Heart left ventricle (tissue), 16 donors: ENCODE measurements at regions not wholly inside any gene's neighbourhood (a gene's known extent, or its start where the extent isn't known, plus 50 kb on each side); places are given as distances from the start of the nearest gene placed in this dataset.

Experiments used
- ATAC-seq, 4 donors: fragments of 200-7000 bp; cut with Tn5 transposase; one replicate each; pipeline ENCODE4 v1.9.1; 2020 to 2022; ENCODE audit warnings: moderate library complexity in 4 of 4, mild to moderate bottlenecking in 3 of 4, moderate number of reproducible peaks in 1 of 4
- DNase-seq, 5 donors: peaks; one replicate each; pipeline ENCODE4 v3.0.0-alpha.2; 2020
- H3K27ac ChIP-seq, 12 donors: fragments of 200-600 bp; sonication (generic) in 4 of 12; one replicate each; pipeline versions ENCODE4 v1.5.0 to v1.8.0; 2016 to 2022; ENCODE audit warnings: mild to moderate bottlenecking in 2 of 12
- H3K27me3 ChIP-seq, 9 donors: fragments of 200-600 bp; sonication (generic) in 2 of 9; one replicate each; pipeline versions ENCODE4 v1.5.1 to v1.8.0; 2016 to 2022; ENCODE audit warnings: mild to moderate bottlenecking in 3 of 9
- H3K36me3 ChIP-seq, 9 donors: fragments of 200-600 bp; sonication (generic) in 2 of 9; one replicate each; pipeline versions ENCODE4 v1.5.0 to v1.8.0; 2018 to 2022; ENCODE audit warnings: mild to moderate bottlenecking in 2 of 9
- H3K4me1 ChIP-seq, 12 donors: fragments of 200-600 bp; sonication (generic) in 4 of 12; one replicate each; pipeline versions ENCODE4 v1.5.0 to v1.8.0; 2016 to 2022; ENCODE audit warnings: mild to moderate bottlenecking in 3 of 12
- H3K4me3 ChIP-seq, 12 donors: fragments of 200-600 bp; sonication (generic) in 4 of 12; one replicate each; pipeline versions ENCODE4 v1.5.0 to v1.8.0; 2017 to 2022; ENCODE audit warnings: mild to moderate bottlenecking in 9 of 12, moderate library complexity in 4 of 12
- H3K9me3 ChIP-seq, 12 donors: fragments of 200-600 bp; sonication (generic) in 4 of 12; one replicate each; pipeline versions ENCODE4 v1.5.0 to v1.8.0; 2016 to 2022; ENCODE audit warnings: mild to moderate bottlenecking in 1 of 12
- POLR2A ChIP-seq, 2 donors: fragments of 450-650 bp; IDR thresholded peaks; one replicate each; pipeline ENCODE4 v1.6.1; 2017; ENCODE audit warnings: antibody characterized with exemption in 2 of 2, mild to moderate bottlenecking in 2 of 2, moderate library complexity in 2 of 2
- WGBS, 4 donors: extraction: QIAGEN DNeasy Blood & Tissue Kit in 2 of 4; methylation state at CpG; one replicate each; pipeline versions ENCODE4 v1.1.5 to v1.1.7; 2013 to 2018; 5-methylcytosine and 5-hydroxymethylcytosine counted together
- intact Hi-C, 10 donors: fragments of 100-400 bp; cut with DNase I; formaldehyde crosslinking; loops; one replicate each; pipeline versions ENCODE4 v1.11.1 to v1.14.2; 2022
- TF ChIP-seq, protein P1 (sequence below), 12 donors: fragments of 200-600 bp; sonication (generic) in 4 of 12; IDR thresholded peaks; one replicate each; pipeline versions ENCODE4 v1.5.0 to v1.8.0; 2018 to 2022; ENCODE audit warnings: antibody characterized with exemption in 12 of 12, mild to moderate bottlenecking in 5 of 12
- donor health status: ischemic (EF 13 %, LVEDD 7.1; RV severe dilation, severe dysfunction).
- donor health status: healthy with polysubstance abuse.
- donor health status: DM: no; HTN: yes; CAD: no.
- donor health status: DM: no; HTN: no; CAD: no.
- donor health status: ischemic (EF 25% LVEDD 6.9; RV normal size, moderate dysfunction).
- donor health status: ischemic (EF 25% LVEDD 5.7; RV mildly dilated, moderate dysfunction).
- donor health status: healthy.
- donor health status: DM: yes; HTN: yes; CAD: no.
- donor health status: ischemic (EF 35%, LVEDD 5.7; RV mildly dilated, moderate dysfunction).
- donor health status: nonischemic (EF 11% LVEDD 7.7; RV severe dilation, severe dysfunction).
- donor health status: DM: yes; HTN: yes; CAD: no.
- donor health status: PGD.
- donor health status: ischemic (EF 29% LVEDD 5.4; RV normal size, mild dysfunction).
- donor health status: nonischemic (EF 23%, LVEDD 6.1; RV moderate dilation, normal function).

DNA sequence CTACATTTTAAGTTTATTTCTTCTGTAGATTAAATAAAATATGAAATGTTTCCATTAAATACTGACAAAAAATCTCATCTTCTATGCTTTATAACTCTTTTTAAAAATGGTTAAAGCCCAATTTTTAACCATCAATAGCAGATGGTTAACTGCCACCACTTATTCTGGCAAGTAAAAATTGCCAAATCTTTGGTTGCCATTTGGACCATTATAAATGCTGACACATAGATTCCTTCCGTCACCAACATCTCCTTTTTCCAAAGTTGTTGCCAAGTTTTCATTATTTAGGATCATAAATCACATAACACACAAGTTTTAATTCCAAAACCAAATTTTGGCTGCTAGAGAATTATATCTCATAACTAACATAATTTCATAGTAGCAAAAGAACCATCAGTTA, 1614.3 kb downstream of the REEP3 start:
- Histone ChIP-seq H3K9me3 (peaks cover 0 to 2% (median 0%) of the 10 kb centered on the region in 12 donors), H3K4me1 (no peaks in the 10 kb centered on the region), H3K27me3 (no peaks in the 10 kb centered on the region), H3K27ac (no peak overlapping the region), H3K36me3 (no peaks in the 10 kb centered on the region), H3K4me3 (no peak overlapping the region)
- WGBS, 4 donors, result 65 to 81% (median 79%) methylated on average over 1 of the region's 1 CpG
- intact Hi-C loops, result no loop called here
- DNase-seq (no peak), ATAC-seq (no peak)
- no peak for TF ChIP-seq POLR2A (IDR thresholded peaks at IDR 0.05)
- TF ChIP-seq, protein P1, sequence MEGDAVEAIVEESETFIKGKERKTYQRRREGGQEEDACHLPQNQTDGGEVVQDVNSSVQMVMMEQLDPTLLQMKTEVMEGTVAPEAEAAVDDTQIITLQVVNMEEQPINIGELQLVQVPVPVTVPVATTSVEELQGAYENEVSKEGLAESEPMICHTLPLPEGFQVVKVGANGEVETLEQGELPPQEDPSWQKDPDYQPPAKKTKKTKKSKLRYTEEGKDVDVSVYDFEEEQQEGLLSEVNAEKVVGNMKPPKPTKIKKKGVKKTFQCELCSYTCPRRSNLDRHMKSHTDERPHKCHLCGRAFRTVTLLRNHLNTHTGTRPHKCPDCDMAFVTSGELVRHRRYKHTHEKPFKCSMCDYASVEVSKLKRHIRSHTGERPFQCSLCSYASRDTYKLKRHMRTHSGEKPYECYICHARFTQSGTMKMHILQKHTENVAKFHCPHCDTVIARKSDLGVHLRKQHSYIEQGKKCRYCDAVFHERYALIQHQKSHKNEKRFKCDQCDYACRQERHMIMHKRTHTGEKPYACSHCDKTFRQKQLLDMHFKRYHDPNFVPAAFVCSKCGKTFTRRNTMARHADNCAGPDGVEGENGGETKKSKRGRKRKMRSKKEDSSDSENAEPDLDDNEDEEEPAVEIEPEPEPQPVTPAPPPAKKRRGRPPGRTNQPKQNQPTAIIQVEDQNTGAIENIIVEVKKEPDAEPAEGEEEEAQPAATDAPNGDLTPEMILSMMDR (IDR thresholded peaks at IDR 0.05), result no peak

DNA sequence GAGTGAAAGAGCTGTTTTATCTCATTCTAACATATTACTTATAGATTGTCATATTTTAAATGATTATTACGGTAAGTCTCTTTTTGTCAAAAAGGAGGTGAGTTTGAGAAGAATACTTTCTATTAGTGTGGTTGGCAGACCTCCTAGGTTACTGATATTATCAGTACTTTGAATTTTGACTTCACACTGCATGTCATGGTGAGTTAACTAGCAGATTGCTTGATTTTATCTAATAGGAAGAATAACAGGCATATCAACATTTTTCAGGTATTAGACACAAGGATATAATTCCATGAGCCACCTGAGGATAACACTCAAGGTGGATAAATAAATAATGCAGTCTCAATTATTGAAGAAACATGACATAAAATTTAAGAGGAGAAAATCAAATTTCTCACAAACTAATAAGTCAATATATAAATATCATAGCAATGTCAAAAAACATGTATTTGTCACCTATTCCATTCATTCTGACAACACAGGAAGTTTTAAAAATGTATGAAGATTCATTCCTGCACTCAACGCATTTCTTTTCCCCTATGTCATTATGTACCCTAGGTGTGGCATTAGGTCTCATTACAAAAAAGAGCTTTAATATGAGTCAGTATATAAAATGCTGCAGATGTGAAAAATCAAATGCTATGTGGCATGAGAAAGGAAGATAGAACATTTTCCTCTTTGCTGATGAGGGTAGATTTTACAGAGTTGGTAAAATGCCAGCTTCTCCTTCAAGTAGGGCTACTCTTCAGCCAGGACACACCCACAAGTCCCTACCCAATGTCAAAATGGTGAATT, 1621.6 kb downstream of the REEP3 start:
- Histone ChIP-seq H3K27ac (no peak overlapping the region), H3K27me3 (no peaks in the 10 kb centered on the region), H3K9me3 (no peaks in the 10 kb centered on the region), H3K36me3 (no peaks in the 10 kb centered on the region), H3K4me1 (no peaks in the 10 kb centered on the region), H3K4me3 (no peak overlapping the region)
- no peak for TF ChIP-seq POLR2A (IDR thresholded peaks at IDR 0.05)
- TF ChIP-seq, protein P1 (IDR thresholded peaks at IDR 0.05), result no peak
- DNase-seq, result no peak
- 69 to 84% (median 80%) methylated on average over 2 of the region's 2 CpGs for WGBS, 4 donors
- intact Hi-C loops, result no loop called here
- no peak for ATAC-seq

DNA sequence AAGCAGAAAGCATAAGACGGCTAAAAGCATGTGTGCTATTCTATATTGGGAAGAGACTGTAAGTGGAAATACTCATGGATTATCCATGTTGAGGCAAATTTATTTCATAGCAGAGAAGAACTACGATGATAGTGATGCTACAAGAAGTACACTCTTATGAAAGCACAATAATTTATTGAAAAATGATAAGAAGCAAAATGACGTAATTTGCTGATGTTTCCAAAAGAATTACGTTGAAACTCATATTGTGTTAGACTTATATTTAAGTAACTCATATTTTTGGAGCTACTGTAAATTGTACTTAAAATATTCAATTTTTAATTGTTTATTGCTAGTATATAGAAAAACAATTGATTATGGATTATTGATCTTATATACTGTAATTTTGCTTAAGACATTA, 1622.5 kb downstream of the REEP3 start:
- no peak for TF ChIP-seq POLR2A (IDR thresholded peaks at IDR 0.05)
- TF ChIP-seq, protein P1 (IDR thresholded peaks at IDR 0.05), result no peak
- H3K4me1 ChIP-seq, result no peaks in the 10 kb centered on the region
- WGBS, 4 donors, result 77 to 91% (median 90%) methylated on average over 4 of the region's 4 CpGs
- ATAC-seq (no peak), DNase-seq (no peak)
- intact Hi-C loops, result no loop called here
- no peaks in the 10 kb centered on the region for H3K9me3 ChIP-seq
- no peaks in the 10 kb centered on the region for H3K27me3 ChIP-seq
- no peak overlapping the region for H3K27ac ChIP-seq
- no peak overlapping the region for H3K4me3 ChIP-seq
- no peaks in the 10 kb centered on the region for H3K36me3 ChIP-seq

DNA sequence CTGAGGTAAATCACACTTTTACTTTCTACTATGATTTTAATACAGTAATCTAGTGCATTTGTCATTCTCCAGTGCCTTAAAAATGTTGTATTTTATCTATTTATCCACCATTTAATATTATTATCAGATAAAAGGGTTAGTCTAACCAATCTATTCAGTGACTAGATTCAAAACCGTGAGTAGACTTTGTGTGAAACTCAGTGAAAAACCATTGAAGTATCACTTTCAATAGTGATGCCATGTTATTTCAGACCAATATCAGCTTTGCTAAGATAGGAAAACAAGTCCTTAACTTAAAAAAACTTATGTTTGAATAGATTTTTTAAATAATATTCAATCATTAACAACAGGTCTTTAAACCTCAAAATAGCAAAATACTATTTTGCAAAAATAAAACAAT, 1628.7 kb downstream of the REEP3 start:
- ATAC-seq (no peak), DNase-seq (no peak)
- H3K27ac ChIP-seq, result no peak overlapping the region
- no peak overlapping the region for H3K4me3 ChIP-seq
- intact Hi-C loops, result no loop called here
- 80 to 83% (median 81%) methylated on average over 1 of the region's 1 CpG for WGBS, 4 donors
- TF ChIP-seq, protein P1 (IDR thresholded peaks at IDR 0.05), result no peak
- TF ChIP-seq POLR2A (IDR thresholded peaks at IDR 0.05), result no peak
- no peaks in the 10 kb centered on the region for H3K36me3 ChIP-seq
- no peaks in the 10 kb centered on the region for H3K4me1 ChIP-seq
- H3K27me3 ChIP-seq, result no peaks in the 10 kb centered on the region
- no peaks in the 10 kb centered on the region for H3K9me3 ChIP-seq
